Keratinocyte (primary cell): ENCODE measurements at regions not wholly inside any gene's neighbourhood (a gene's known extent, or its start where the extent isn't known, plus 50 kb on each side); places are given as distances from the start of the nearest gene placed in this dataset.

ENCODE experiments used
- DNase-seq: peaks from one replicate; pipeline ENCODE4 v3.0.0-alpha.2; 2011; ENCODE audit warnings: low read depth, missing footprints, low spot score
- FAIRE-seq: peaks from 2 replicates; lab custom pipeline; 2011; peaks lifted over from hg19 to GRCh38; lab: Jason Lieb, UNC
- H2AFZ ChIP-seq: 2 replicates; pipeline ENCODE4 v1.6.0; 2012; ENCODE audit warnings: low read length, control low read depth, inconsistent platforms; ENCODE audit not compliant: control insufficient read depth
- H3K27ac ChIP-seq: 2 replicates; pipeline ENCODE4 v1.5.1; 2011; ENCODE audit warnings: low read length; ENCODE audit not compliant: control insufficient read depth, insufficient read depth
- H3K27me3 ChIP-seq: 3 replicates; pipeline ENCODE4 v1.6.0; 2011; ENCODE audit warnings: low read length; ENCODE audit not compliant: control insufficient read depth, insufficient read depth; ENCODE audit errors: extremely low read depth
- H3K36me3 ChIP-seq, 2 experiments: 2 replicates in 1 of 2; 3 replicates in 1 of 2; pipeline ENCODE4 v1.5.1; 2011; ENCODE audit warnings: low read length in 2 of 2, mild to moderate bottlenecking in 1 of 2; ENCODE audit not compliant: control insufficient read depth in 2 of 2, insufficient read depth in 2 of 2; ENCODE audit errors: extremely low read depth in 1 of 2
- H3K4me1 ChIP-seq: 3 replicates; pipeline ENCODE4 v1.5.1; 2011; ENCODE audit warnings: low read length; ENCODE audit not compliant: control insufficient read depth, insufficient read depth; ENCODE audit errors: extremely low read depth
- H3K4me2 ChIP-seq: 3 replicates; pipeline ENCODE4 v1.6.0; 2011; ENCODE audit warnings: low read depth, low read length; ENCODE audit not compliant: control insufficient read depth, insufficient read depth; ENCODE audit errors: extremely low read depth
- H3K4me3 ChIP-seq, 3 experiments: fragments of 200-600 bp in 1 of 3; sonication (generic) in 1 of 3; 2 replicates in 2 of 3; 3 replicates in 1 of 3; pipeline ENCODE4 v1.5.1; 2011 to 2016; ENCODE audit warnings: low read length in 3 of 3, mild to moderate bottlenecking in 3 of 3, control low read depth in 2 of 3, inconsistent platforms in 1 of 3, low read depth in 1 of 3, mixed read lengths in 1 of 3, mixed run types in 1 of 3, moderate library complexity in 1 of 3; ENCODE audit not compliant: control insufficient read depth in 2 of 3, insufficient read depth in 2 of 3; ENCODE audit errors: extremely low read depth in 1 of 3
- H3K79me2 ChIP-seq: 2 replicates; pipeline ENCODE4 v1.6.0; 2012; ENCODE audit warnings: low read length; ENCODE audit not compliant: control insufficient read depth, insufficient read depth
- H3K9ac ChIP-seq: 3 replicates; pipeline ENCODE4 v1.6.0; 2011; ENCODE audit warnings: low read length; ENCODE audit not compliant: control insufficient read depth, insufficient read depth; ENCODE audit errors: extremely low read depth
- H3K9me1 ChIP-seq: 3 replicates; pipeline ENCODE4 v1.6.0; 2011; ENCODE audit warnings: low read length; ENCODE audit not compliant: control insufficient read depth, insufficient read depth; ENCODE audit errors: extremely low read depth
- H3K9me3 ChIP-seq: 2 replicates; pipeline ENCODE4 v1.5.1; 2012; ENCODE audit warnings: low read depth, low read length; ENCODE audit not compliant: control insufficient read depth
- H4K20me1 ChIP-seq: 3 replicates; pipeline ENCODE4 v1.6.0; 2011; ENCODE audit warnings: low read length; ENCODE audit not compliant: control insufficient read depth, insufficient read depth; ENCODE audit errors: extremely low read depth
- EZH2 ChIP-seq: IDR thresholded peaks from one replicate; pipeline ENCODE4 v1.6.1; 2012; ENCODE audit warnings: inconsistent platforms, mild to moderate bottlenecking, low read length, moderate library complexity
- dilution Hi-C: fragments of 300-500 bp; cut with MboI; formaldehyde crosslinking; loops from one replicate; pipeline ENCODE4 v1.7.0; 2020; ENCODE audit warnings: low sequenced_read_pairs; ENCODE audit not compliant: extremely low pct_ligation_motif_present
- TF ChIP-seq, protein P1 (sequence below), 3 experiments: IDR thresholded peaks in 1 of 3; conservative IDR thresholded peaks in 1 of 3; optimal IDR thresholded peaks in 1 of 3; 2 replicates in 2 of 3; 3 replicates in 1 of 3; pipeline versions ENCODE3 to v1.5.1; 2011; ENCODE audit warnings: low read length in 3 of 3, mild to moderate bottlenecking in 3 of 3, moderate library complexity in 2 of 3, control low read depth in 1 of 3, inconsistent platforms in 1 of 3; ENCODE audit not compliant: insufficient read depth in 2 of 3; ENCODE audit errors: extremely low read depth in 1 of 3

- H3K9me1 ChIP-seq, result no peaks in the 10 kb centered on the region
- no peaks in the 10 kb centered on the region for H3K79me2 ChIP-seq
- TF ChIP-seq, protein P1, sequence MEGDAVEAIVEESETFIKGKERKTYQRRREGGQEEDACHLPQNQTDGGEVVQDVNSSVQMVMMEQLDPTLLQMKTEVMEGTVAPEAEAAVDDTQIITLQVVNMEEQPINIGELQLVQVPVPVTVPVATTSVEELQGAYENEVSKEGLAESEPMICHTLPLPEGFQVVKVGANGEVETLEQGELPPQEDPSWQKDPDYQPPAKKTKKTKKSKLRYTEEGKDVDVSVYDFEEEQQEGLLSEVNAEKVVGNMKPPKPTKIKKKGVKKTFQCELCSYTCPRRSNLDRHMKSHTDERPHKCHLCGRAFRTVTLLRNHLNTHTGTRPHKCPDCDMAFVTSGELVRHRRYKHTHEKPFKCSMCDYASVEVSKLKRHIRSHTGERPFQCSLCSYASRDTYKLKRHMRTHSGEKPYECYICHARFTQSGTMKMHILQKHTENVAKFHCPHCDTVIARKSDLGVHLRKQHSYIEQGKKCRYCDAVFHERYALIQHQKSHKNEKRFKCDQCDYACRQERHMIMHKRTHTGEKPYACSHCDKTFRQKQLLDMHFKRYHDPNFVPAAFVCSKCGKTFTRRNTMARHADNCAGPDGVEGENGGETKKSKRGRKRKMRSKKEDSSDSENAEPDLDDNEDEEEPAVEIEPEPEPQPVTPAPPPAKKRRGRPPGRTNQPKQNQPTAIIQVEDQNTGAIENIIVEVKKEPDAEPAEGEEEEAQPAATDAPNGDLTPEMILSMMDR (optimal IDR thresholded peaks at IDR 0.05 in 1 of 3, IDR thresholded peaks at IDR 0.05 in 1 of 3, conservative IDR thresholded peaks at IDR 0.05 in 1 of 3; ENCODE audit: extremely low read depth in 1 of 3, insufficient read depth in 2 of 3, low read length in 3 of 3), result no peak
- TF ChIP-seq EZH2, result no peak
- H3K9ac ChIP-seq, result no peak overlapping the region
- dilution Hi-C loops, result no loop called here
- no peaks in the 10 kb centered on the region for H4K20me1 ChIP-seq
- no peaks in the 10 kb centered on the region for H3K27me3 ChIP-seq
- FAIRE-seq (no peak), DNase-seq (no peak)
- no peaks in the 10 kb centered on the region for H3K36me3 ChIP-seq
- H3K27ac ChIP-seq, result no peak overlapping the region
- H3K4me1 ChIP-seq, result no peaks in the 10 kb centered on the region
- H3K9me3 ChIP-seq, result peaks cover 5% of the 10 kb centered on the region
- H2AFZ ChIP-seq, result no peak overlapping the region
- H3K4me3 ChIP-seq, result no peak overlapping the region
- H3K4me2 ChIP-seq, result no peak overlapping the region
These were observed 819.6 kb upstream of the EDIL3 start for GRCh38 chr5:85204289-85204688.

- H3K79me2 ChIP-seq, result no peaks in the 10 kb centered on the region
- no peaks in the 10 kb centered on the region for H4K20me1 ChIP-seq
- H3K27me3 ChIP-seq, result no peaks in the 10 kb centered on the region
- peaks cover 5% of the 10 kb centered on the region for H3K9me3 ChIP-seq
- DNase-seq, result no peak
- H3K9me1 ChIP-seq, result no peaks in the 10 kb centered on the region
- dilution Hi-C loops, result no loop called here
- FAIRE-seq, result no peak
- H3K4me1 ChIP-seq, result no peaks in the 10 kb centered on the region
- no peak overlapping the region for H3K9ac ChIP-seq
- H3K4me2 ChIP-seq, result no peak overlapping the region
- no peaks in the 10 kb centered on the region for H3K36me3 ChIP-seq
- TF ChIP-seq EZH2, result no peak
- TF ChIP-seq, protein P1 (optimal IDR thresholded peaks at IDR 0.05 in 1 of 3, IDR thresholded peaks at IDR 0.05 in 1 of 3, conservative IDR thresholded peaks at IDR 0.05 in 1 of 3; ENCODE audit: extremely low read depth in 1 of 3, insufficient read depth in 2 of 3, low read length in 3 of 3), result no peak
- no peak overlapping the region for H3K27ac ChIP-seq
- H3K4me3 ChIP-seq, result no peak overlapping the region
- H2AFZ ChIP-seq, result no peak overlapping the region
These were observed 820.8 kb upstream of the EDIL3 start for GRCh38 chr5:85205430-85205829.
